LHCN-M2 (cell line): ENCODE measurements at regions not wholly inside any gene's neighbourhood (a gene's known extent, or its start where the extent isn't known, plus 50 kb on each side); places are given as distances from the start of the nearest gene placed in this dataset.

ENCODE experiments used
- DNase-seq: peaks from one replicate; pipeline ENCODE4 v3.0.0-alpha.2; 2012; ENCODE audit warnings: low read depth

- DNase-seq = no peak
Measured at GRCh38 chr13:40329781-40330485, 336.5 kb downstream of the FOXO1 start.

GRCh38 chr13:40330950-40331349 is 335.5 kb downstream of the FOXO1 start:
- no peak for DNase-seq

- no peak for DNase-seq
Measured at GRCh38 chr13:40331802-40332201, 334.6 kb downstream of the FOXO1 start.

- no peak for DNase-seq
Measured at GRCh38 chr13:40333226-40333625, 333.2 kb downstream of the FOXO1 start.

- no peak for DNase-seq
Measured at GRCh38 chr13:40334031-40334430, 332.4 kb downstream of the FOXO1 start.

- no peak for DNase-seq
Measured at GRCh38 chr13:40334616-40335015, 331.8 kb downstream of the FOXO1 start.

GRCh38 chr13:40336228-40337221 is 329.9 kb downstream of the FOXO1 start:
- DNase-seq = no peak

- DNase-seq = no peak
Measured at GRCh38 chr13:40337651-40338050, 328.8 kb downstream of the FOXO1 start.

- DNase-seq = no peak
Measured at GRCh38 chr13:40338217-40338616, 328.2 kb downstream of the FOXO1 start.

GRCh38 chr13:40340368-40341095 is 325.9 kb downstream of the FOXO1 start:
- no peak for DNase-seq

- no peak for DNase-seq
Measured at GRCh38 chr13:40341096-40341471, 325.4 kb downstream of the FOXO1 start.

GRCh38 chr13:40341501-40341900 is 324.9 kb downstream of the FOXO1 start:
- DNase-seq = no peak

GRCh38 chr13:40342461-40342860 is 324.0 kb downstream of the FOXO1 start:
- DNase-seq = no peak

- DNase-seq = peak; percentile 74
Measured at GRCh38 chr13:40342901-40343300, 323.5 kb downstream of the FOXO1 start.

- no peak for DNase-seq
Measured at GRCh38 chr13:40343550-40344269, 322.7 kb downstream of the FOXO1 start.

- peak; percentile 31 for DNase-seq
Measured at GRCh38 chr13:40344270-40345148, 321.9 kb downstream of the FOXO1 start.

GRCh38 chr13:40345149-40345514 is 321.3 kb downstream of the FOXO1 start:
- DNase-seq = no peak

- DNase-seq = no peak
Measured at GRCh38 chr13:40345654-40346372, 320.6 kb downstream of the FOXO1 start.

GRCh38 chr13:40346592-40346991 is 319.8 kb downstream of the FOXO1 start:
- no peak for DNase-seq
